Stimulated activated CD4-positive, alpha-beta T cell treated with anti-CD3 and anti-CD28 coated beads, Interleukin-15, amount 100 ng/mL, for 24 hours (primary cell): ENCODE measurements at regions not wholly inside any gene's neighbourhood (a gene's known extent, or its start where the extent isn't known, plus 50 kb on each side); places are given as distances from the start of the nearest gene placed in this dataset.
"Not testable (repeated sequence)": the region's sequence is repeated elsewhere in the genome, so short reads cannot be mapped to it uniquely, and the experiment has no call there.

Source experiments
- DNase-seq: peaks from one replicate; pipeline ENCODE4 v3.0.0-alpha.2; 2020

DNA sequence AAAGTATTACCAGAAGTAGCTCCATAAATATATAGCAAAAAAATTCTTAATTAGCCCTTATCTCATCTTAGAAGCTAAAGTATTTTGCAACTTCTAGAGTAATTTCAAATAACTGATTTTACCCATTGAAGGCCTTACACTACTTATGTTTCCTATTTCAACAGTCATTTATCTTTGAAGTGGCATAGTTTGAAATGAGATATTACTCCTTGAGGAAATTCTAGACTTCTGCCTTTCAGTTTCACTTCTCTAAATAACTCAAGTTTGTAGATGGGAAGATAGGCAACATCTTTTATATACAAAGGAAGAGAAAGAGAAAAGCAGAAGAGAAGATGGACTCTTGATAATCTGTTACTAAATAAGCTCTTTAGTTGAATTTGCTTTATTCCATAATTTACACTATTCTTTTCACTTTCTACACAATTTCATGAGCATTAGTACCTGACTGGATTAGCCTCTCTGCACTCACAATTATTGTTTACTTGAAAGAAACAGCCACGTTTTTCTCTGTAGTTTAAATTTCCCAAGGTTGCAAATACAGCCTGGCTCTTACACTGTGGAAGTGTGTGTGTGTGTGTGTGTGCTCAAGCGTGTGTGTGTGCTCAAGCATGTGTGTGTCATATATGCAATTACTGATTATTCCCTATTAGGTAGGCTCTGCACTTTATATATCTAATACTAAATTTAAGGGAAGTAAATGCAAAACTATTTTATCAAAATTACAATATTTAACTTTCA, 60.6 kb upstream of the EMB start:
- DNase-seq, result no peak

DNA sequence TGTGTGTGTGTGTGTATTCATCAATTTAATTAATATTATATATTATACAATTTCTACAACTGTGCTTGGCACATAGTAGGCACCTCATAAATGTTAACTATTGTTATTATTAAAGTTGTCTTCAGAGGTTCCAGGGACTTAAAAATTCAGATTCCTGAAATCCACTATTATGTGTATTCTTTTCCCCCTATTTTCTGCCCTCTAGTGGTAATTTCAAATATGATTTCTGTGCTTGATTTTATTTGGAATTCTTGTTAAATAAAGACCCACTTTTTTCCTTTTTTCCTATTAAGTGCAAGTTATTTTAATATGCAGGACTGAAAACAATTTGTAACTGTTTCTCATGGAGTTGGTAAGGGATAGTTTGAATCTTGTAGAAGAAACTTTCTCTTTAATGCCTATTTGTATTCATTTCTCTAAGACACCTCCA, 72.0 kb upstream of the EMB start:
- not testable (repeated sequence) for DNase-seq

DNA sequence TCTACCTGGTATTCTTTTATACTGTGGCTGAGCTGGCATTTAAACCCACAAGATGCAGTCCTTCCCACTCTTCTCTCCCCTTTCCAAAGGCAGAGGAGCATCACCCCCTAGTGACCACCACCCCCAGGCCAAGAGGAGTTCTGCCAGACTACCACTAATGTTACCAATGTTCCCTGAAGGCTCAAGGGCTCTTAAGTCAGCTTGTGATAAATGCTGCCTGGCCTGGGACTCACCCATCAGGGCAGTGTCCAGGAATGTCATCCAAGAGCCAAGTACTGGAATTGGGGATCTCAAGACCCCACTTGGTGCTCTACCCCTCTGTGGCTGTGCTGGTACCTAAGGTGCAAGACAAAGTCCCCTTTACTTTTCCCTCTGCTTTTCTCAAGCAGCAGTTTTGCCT, 80.0 kb upstream of the EMB start:
- DNase-seq, result not testable (repeated sequence)

DNA sequence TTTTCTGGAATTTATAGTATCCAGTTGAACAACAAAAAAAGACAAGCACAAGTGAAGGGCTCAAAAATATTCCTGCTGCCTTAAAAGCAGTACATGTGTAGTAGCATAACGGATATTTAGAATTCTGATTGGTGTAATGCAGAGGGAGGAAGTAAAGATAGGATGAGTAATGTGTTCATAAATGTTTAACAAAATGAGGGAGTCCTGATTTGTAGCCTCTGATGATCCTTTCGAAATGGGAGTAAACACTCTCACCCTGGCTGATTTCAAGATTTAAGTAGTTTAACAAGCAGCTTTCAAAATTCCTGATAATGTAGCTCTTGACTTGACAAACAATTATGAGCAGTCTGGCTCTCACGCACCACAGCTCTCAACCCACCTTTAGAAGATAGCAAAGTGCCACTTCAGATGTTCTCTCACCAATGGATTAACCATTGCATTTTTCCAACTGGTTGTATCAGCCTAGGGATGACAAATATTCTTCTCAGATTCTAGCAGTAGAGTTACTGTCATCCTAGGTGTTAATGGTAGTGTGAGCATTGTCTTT, 86.5 kb upstream of the EMB start:
- DNase-seq, result not testable (repeated sequence)

DNA sequence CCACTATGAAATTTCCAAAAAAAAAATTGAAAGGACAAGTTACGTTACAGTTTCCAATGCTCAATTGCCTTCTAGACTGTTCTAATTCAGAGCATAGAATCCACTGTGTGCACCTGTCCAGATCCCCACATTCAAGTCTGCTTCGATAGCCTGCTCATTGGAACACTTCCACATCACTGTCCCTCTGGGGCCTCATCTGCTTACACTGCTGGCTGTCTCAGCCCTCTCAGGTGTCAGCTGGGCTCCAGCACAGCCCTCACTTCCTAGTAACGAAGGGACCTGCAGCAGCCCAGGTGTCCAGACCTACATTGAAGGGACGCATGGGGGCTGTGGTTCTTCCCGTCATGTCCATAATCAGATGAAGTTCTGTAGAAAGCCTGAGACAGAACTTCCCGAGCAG, 94.3 kb upstream of the EMB start:
- DNase-seq, result no peak

DNA sequence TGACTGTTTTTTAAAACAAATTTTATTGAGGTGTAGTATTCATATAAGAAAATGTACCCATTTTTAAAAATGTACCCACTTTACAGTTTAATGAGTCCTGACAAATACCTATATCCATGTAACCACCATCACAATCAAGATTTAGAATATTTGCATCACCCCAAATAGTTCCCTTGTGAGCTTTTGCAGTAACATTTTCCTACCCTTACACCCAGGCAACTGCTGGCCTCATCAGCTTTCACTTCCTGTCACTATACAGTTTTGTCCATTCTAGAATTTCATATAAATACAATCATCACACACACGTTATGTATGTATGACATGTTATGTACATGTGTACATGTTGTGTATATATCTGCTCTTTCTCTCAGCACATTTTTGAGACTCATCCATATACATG, 96.4 kb upstream of the EMB start:
- not testable (repeated sequence) for DNase-seq

DNA sequence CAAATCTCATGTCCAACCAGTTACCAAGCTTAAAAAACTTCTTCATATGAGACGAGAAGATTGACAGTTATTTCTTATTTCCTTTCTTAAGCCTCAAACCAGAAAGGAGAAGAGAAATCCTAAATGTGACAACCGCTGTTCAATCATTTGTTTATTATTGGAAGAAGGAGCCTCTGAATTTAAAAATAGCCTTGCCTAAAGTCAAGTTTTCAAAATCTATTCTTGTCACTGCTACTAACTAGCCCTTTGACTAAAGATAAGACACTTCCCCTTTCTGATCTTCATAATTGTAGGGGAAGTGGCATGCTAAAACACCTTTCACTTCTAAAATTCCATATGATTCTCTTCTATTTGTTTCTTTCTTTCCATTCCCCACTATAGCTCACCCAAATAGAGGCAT, 106.2 kb upstream of the EMB start:
- no peak for DNase-seq

DNA sequence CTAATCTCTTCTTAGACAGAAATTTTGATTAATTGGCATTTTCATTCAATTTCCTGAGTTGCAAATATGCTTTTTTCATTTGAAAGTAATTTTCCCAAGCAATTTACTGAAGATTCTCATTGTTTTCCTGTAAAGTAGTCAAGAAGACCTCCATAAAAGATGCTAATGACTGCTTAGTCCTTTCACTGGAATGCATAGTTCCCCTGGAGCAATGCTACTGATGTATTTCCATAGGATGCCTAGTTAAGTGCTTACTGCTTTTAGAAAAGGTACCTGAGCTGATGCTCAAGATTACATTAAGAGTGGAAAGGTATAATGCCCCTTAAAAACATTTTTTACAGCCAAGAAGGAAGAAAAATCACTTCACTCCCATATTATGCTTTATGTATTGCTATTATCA, 109.2 kb upstream of the EMB start:
- no peak for DNase-seq

DNA sequence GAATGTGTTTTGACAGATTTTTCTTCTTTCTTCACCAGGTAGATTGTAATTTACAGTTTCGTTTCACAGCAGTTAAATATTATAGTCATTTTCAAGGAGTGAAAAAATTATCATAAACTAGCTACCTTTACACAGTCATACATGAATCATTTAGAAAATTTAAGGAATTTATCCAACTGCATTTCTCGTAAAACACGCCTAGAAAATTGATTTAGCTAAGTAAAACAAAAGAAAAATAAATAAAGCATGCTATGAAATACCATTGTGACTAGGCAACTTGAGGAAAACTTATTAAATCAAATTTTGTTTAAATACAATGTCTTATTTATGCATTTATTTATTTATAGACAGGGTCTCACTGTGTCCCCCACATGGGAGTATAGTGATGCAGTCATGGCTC, 109.9 kb upstream of the EMB start:
- no peak for DNase-seq

DNA sequence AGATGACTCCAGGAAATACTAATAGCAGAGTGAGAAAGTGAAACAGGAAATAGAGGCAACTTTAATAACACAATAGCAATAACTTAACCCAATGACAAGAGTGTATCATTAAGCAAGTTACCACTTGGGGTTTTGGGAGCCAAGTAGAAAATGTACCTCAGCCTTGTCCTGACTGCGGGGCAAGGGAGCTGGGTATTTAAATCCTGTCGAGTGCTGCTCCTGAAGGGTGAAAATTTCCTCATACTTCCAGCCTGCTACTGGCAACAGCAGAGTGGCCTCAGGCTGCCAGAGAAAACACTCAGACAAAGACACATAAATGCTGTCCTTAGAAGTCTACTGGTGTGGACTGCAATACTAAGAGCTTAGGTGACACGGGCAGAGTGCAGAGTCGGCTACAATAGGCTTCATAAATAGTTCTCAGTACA, 112.5 kb upstream of the EMB start:
- no peak for DNase-seq

DNA sequence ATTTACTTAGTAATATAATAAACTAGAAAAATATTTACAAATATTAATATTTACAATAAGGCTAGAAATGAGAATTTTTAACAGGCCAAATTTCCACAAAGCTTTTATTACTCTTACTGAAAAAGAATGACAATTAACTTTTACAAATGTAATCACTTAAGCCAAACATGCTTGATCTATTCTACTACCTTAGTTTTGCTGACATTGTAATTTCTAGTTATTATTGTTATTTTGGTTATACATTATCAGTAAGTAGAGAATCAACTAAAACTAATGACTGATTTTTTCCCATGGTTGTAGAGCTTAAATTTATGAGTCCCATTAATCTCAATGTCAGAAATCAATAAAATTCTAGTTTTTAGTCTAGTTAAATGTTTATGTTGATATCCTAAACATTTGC, 107.8 kb upstream of the PARP8 start:
- DNase-seq, result not testable (repeated sequence)

DNA sequence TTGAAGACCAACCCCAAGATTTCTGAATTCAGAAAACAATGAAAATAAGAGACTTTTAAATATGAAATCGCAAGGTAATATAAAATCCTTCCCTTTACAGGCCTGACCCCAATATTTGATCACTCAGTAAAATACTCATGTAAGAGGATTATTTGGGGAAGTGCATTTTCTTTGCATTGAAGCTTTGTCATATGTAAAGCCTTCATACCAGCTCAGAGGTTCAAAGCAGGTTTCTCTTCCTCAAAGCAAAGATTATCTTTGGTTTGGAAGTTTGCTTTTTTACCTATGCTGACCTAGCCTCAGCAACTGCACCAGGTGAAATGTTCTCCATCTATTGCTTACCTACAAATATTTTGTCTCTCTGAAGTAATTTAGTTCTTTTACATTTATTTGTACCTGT, 106.5 kb upstream of the PARP8 start:
- DNase-seq, result no peak

DNA sequence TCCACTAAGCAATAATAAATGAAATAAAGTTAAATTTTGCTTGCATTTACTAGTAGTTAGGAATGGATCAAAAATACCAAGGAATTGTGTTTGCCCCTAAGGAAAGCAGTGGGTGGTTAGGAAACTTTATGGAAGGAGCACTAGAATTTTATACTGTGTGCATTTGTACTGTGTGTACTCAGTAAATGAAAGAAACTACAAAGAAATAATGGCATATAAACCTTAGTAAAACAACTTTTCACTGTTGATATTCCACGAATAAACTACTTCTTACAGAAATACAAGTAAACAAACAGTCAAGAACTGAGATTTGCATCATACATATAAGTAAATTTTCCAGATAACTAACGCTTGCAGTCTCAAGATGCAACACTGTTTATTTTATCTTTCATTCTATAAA, 103.7 kb upstream of the PARP8 start:
- DNase-seq, result no peak

DNA sequence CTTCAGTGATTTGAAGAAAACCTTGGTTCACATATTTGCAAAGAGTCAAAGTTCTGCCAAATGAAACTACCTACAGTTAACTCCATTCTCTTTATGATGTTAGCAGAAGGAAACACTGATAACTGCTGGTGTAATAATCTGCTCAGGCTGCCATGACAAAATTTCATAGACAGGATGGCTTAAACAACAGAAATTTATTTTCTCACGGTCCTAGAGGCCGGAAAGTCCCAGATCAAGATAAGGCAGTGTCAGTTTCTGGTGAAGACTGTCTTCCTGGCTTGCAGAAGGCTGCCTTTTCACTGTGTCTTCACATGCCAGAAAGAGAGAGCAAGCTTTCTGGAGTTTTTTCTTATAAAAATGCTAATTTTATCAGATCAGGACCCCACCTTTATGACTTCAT, 102.4 kb upstream of the PARP8 start:
- no peak for DNase-seq

DNA sequence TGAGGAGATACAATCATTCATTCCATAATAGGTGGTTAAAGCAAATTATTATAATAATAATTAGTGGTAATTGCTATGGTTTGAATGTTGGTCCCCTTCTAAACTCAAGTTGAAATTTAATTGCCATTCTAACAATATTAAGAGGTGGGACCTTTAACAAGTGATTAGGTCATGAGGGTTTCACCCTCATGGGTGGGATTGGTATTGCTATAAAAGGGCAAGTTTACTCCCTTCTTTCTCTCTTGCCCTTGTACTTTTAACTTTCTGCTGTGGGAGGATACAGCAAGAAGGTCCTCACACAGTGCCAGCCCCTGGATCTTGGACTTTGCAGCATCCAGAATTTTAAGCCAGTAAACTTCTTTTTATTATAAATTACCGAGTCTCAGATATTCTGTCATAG, 101.9 kb upstream of the PARP8 start:
- no peak for DNase-seq

DNA sequence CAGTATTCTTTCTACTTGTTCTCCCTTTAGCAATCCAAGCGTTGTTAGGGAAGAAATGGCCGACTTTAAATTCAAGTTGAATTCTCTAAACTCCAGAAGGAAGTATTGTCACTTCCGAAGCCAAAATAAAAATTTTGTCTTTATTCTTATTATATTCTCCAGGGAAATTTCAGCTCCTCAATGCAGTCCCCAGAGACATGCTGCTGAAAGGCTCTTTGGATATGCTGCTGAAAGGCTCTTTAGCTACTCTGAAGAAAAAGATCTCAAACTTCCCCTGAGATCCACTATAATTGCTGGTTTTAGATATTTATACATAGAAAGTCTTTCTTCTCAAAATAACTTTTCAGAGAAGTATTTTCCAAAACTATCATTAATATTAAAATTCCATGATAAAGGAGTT, 92.3 kb upstream of the PARP8 start:
- no peak for DNase-seq

DNA sequence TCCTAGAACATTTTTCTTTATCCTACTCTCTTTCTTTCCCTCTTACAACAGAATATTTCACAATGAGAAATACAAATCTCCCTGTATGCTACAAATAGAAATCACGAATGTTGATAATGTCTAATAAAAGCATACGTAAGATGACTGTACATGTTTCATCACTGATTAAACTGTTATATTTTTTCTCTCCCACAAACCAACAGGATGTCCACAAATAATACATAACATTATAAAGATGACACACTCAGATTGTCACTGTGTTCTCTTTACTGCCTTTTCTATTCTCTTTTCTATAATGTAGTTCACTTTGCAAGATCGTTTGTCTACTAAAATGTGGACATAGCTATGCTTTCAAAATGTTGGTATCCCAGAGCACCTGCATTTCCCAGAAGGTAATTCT, 90.7 kb upstream of the PARP8 start:
- no peak for DNase-seq

DNA sequence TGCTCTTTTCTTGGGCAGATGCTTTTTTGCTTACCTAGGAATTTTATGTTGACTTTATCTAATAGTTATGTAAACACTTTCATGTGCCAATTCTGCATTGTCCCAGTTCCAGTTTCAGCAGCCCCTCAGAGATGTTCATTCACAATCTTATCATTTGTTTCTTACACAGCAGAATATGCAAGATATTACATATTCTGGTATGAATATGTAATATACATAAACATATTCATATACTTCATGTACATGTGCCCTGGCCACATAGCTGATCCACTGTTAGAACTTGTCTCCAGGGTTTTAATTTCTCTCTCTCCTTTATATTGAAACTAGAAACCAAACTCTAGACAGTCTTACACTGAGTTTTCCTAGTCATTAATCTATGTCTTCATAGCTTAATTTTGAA, 90.2 kb upstream of the PARP8 start:
- DNase-seq, result no peak

DNA sequence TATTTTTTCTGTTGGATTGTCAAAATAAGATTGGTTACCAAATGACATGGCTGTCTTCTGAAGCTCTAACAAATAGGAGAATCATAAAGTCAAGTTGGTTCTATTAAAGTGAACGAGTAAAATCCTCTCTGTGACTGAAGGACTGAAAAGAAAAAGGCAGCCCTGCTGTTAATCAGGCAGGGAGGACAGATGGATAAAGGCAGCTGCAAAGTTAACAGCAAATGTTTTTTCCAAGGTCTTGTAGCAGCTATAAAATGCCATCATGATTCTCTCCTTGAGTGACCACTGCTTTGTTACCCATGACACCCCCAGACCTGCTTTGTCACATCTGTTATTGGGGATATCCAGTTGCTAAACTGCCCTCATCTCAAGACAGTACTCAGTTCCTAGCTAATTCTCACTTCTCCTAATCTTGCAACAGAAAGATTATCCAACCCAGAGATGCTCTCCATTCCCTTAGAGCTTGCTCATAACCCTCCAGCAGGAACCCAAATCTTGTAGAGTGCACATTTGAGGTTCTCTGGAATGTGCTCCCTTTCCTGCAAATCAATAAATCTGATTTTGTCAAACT, 89.7 kb upstream of the PARP8 start:
- DNase-seq, result no peak

DNA sequence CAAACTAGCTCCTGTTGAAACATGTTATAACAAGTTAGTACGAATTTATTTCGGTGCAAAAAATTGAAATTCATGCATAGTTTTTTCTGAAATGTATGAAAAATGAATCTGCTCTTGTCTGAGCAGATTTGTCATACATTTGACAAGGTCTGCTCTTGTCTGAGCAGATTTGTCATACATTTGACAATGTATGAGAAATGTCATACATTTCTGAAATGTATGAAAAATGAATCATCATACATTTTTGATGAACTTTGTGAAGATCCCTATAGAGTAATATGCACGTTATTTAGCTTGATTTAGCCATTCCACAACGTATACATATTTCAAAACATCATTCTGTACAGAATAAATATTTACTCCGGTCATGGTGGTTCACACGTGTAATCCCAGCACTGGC, 85.9 kb upstream of the PARP8 start:
- DNase-seq, result no peak

DNA sequence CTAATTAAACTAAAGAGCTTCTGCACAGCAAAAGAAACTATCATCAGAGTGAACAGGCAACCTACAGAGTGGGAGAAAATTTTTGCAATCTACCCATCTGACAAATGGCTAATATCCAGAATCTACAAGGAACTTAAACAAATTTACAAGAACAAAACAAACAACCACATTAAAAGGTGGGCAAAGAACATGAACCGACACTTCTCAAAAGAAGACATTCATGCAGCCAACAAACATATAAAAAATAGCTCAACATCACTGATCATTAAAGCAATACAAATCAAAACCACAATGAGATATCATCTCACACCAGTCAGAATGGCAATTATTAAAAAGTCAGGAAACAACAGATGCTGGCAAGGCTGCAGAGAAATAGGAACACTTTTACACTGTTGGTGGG, 84.6 kb upstream of the PARP8 start:
- not testable (repeated sequence) for DNase-seq

DNA sequence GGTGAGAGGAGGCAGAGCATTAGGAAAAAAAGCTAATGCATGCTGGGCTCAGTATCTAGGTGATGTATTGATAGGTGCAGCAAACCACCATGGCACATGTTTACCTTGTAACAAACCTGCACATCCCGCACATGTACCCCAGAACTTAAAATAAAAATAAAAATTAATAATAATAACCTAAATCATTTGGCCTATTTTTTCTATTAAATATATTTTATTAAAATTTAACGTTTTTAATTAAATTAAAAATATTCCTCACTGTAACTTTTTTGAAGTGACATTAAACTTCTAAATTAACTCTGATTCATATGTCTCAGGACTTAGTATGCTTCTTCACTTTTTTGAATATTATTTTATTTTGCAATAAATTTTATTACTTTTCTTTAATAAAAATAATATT, 83.7 kb upstream of the PARP8 start:
- no peak for DNase-seq

DNA sequence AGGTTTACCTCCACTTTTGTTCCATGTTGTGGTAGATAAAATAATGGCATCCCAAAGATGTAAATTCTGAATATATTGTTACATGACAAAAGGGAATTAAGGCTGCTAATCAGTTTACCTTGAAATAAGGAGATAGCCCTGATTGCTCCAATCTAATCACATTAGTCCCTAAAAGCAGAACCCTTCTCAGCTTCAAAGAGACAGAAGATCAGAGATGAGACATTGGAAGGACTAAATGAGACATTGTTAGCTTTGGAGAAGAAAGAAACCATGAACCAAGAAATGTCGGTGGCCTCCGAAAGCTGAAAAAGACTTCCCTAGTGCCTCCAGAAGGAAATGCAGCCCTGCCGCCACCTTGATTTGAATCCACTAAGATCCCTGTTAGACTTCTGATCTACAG, 82.8 kb upstream of the PARP8 start:
- DNase-seq, result no peak

DNA sequence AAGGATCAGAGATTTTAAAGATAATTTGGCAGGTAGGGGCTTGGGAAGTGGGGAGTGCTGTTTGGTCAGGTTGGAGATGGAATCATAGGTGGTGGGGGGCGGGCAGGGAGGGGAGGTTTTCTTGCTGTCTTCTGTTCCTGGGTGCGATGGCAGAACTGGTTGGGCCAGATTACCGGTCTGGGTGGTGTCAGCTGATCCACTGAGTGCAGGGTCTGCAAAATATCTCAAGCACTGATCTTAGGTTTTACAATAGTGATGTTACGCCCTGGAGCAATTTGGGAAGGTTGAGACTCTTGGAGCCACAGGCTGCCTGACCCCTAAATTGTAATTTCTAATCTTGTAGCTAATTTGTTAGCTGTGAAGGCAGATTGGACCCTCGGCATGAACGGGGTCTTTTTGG, 78.0 kb upstream of the PARP8 start:
- not testable (repeated sequence) for DNase-seq
